ENCODE measurements at regions not wholly inside any gene's neighbourhood (a gene's known extent, or its start where the extent isn't known, plus 50 kb on each side); places are given as distances from the start of the nearest gene placed in this dataset.

GRCh38 chr12:124392667-124393413, 97.9 kb downstream of the RFLNA start:
- no peak for DNase-seq

DNA sequence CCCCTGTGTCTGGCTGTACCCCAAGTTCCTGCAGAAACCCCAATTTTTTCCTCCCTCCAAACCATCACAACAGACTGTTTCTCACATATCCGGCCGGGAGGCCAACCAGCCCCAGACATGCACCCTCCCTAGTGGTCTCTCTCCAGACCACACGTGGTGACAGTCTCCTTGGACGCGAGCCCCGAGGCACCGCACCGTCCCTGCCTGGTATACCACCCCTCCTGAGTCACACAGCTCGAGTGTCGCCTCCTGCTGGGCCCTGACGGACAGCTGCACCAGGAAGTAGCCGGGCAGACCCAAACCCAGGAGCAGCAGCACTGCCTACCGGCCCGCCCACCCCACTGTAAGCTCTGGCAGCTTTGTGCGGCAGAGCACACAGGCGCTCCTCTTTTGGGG, 97.4 kb downstream of the RFLNA start:
- no peak for DNase-seq

- DNase-seq, result peak in 3 of 4 experiments; percentile 14 to 41 (median 21)
Observed at GRCh38 chr12:124391340-124392261, 96.7 kb downstream of the RFLNA start.

DNA sequence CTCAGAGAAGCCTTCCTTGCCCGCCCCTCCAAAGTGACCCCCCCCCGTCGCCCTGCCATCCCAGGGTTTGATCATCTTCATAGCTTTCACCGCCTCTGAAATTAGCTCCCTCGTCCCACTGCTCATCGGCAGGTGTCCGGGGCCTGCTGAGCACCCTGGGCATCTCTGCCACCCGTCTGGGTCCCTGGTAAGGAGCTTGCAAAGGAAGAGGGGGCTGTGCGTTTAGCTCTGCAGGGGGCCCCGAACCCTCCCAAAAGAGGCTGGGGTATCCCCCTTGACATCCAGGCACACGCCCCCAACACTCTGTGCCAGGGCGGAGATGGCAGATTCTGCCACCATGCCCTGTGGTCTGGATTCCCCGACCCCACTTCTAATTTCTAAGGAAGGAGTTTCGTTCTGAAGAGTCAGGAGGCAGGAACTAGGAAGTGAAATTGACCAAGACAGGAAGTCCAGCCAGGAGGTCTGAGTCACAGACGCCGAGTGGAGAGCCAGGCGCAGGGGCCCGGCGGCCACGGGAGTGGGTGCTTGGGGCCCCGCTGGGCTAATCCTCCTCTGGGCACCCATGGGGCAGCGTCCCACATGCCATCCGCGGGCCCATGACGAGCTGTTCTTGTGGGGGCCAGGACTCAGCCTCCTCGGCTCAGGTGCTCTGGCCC, 95.7 kb downstream of the RFLNA start:
- no peak for DNase-seq

GRCh38 chr12:124389725-124390441, 95.0 kb downstream of the RFLNA start:
- DNase-seq, result no peak

- peak in 2 of 4 experiments; percentile 20 to 70 for DNase-seq
Observed at GRCh38 chr12:124389138-124389724, 94.3 kb downstream of the RFLNA start.

GRCh38 chr12:124388679-124389137, 93.8 kb downstream of the RFLNA start:
- DNase-seq, result peak in 1 of 4 experiments; percentile 3

DNA sequence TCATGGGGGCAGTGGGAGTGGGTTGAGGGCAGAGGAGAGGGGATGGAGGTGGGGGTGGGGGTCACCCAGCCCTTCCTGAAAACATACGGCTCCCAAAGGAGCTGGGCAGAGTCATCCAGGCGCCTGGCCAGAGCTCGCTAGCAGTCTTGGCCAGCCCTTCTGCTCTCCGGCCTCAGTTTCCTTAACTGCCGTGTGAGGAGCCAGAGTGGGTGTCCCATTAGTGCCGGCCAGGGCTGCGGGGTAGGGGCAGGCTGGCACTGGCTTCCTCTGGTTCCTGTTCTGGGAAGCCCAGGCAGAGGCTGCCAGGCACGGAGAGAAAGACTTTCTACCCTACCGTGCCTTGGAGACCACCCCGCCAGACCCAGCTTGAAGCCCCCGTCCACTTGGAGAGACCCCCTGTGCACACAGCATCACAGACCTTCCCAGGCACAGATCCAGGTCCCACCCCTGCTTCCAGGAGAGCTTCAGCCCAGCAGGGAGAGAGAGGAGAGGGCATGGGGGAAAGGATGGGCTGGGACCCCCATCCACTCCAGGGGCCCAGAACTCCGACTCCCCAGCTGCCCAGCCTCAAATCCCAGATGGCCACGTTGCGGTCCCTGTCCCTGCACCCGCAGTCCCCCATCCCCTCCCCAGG, 93.3 kb downstream of the RFLNA start:
- no peak for DNase-seq

DNA sequence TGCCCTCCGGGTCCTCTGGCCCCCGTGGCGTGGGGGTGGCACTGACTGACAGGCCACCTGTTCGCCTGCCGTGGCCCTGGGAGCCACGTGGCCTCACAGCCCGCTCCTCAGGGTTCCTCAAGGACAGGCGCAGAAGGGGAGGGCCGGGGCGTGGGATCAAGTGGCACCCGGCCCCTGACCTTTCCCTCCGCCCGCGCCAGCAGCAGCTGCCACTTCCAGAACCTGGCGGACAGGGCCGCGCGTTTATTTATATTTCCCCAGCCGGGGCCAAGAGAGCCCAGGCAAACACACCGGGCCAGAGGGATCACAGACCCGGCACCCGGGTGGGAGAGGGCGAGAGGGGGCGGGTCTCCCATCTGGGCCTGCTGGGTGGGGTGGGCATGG, 92.6 kb downstream of the RFLNA start:
- DNase-seq, result no peak

GRCh38 chr12:124386661-124387527, 92.0 kb downstream of the RFLNA start:
- DNase-seq, result no peak

- no peak for DNase-seq
Observed at GRCh38 chr12:124386059-124386458, 91.2 kb downstream of the RFLNA start.

DNA sequence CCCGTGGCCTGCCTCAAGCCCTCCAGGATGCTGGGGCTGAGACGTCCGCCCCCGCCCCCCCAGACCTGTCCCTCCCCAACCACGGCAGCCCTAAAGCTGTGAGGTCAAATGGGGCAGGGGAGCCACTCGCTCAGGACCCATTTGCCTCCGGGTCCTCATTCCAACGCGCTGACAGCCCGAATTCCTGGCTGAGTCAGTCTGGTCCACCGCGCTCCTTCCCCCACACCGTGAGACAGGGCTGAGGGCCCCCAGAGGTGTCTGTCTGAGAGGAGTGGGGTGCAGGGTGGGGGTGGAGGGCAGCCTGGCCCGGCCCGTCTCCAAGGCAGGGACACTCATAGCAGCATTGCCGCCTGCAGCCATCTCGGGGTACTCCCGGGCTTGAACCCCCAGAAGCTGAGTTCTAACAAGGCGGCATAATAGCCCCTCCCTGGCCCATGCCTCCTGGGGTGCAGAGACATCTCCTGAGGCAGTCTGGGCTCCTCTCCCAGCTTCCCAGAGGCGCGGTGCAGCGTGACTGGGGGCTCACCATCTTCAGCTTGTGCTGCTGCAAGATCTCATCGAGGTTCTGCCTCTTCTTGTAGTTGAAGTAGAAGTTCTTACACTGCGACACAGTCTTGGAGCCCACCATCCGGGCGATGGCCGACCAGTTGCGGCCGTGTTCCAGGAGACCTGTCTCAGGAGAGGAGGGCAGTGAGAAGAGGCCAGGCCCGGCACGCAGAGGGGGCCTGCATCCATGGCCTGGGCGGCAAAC, 90.5 kb downstream of the RFLNA start:
- no peak for DNase-seq

DNA sequence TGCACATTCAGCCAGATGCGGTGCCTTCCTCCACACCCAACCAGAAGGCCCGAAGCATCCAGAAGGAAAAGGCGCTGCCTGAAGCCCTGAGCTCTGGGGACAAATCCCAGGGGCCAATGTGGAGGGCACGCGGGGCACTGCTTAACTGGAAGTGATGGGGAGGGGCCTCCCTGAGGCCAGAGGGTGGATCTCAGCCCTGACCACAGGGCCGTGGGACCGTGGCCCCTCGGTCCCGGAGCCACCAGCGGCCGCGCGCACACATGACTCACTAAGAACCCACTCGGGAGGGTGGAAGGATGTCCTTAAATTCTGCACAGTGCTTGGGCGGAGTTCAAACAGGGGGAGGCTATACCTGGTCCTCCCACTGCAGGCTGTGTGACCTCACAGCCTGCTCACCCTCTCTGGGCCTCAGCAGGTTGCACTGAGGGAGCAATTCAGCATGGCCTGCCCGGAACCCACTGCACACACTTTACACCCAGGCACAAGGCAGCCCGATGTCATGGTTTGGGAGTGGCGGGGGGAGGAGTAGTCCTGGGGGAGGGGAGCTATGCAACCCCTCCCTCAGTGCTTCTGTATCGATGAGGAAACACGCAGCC, 89.5 kb downstream of the RFLNA start:
- no peak for DNase-seq

DNA sequence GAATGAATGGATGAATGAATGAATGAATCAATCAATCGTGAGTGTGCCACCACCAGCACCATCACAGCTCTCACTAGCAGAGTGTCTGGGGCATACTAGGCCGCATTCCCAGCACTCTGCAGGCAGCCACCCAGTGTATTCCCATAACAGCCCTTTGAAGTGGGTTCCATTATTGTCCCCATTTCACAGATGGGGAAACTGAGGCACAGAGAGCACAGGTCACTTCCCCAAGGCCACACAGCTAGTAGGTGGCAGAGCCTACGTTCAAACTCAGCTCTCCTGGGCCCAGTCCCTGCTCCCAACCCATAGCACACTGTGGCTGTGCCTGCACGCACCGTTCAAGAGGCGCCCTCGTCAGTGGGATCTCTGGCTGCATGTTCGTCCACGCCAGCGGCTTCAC, 88.1 kb downstream of the RFLNA start:
- DNase-seq, result no peak

- DNase-seq, result no peak
Observed at GRCh38 chr12:124381456-124382296, 86.8 kb downstream of the RFLNA start.

- no peak for DNase-seq
Observed at GRCh38 chr12:124380796-124381455, 86.0 kb downstream of the RFLNA start.

- DNase-seq, result no peak
Observed at GRCh38 chr12:124379938-124380754, 85.3 kb downstream of the RFLNA start.

Measured in activated naive CD4-positive, alpha-beta T cell (primary cell).